AG09309 (cell line): ENCODE measurements at regions not wholly inside any gene's neighbourhood (a gene's known extent, or its start where the extent isn't known, plus 50 kb on each side); places are given as distances from the start of the nearest gene placed in this dataset.
"Not testable (repeated sequence)": the region's sequence is repeated elsewhere in the genome, so short reads cannot be mapped to it uniquely, and the experiment has no call there.

Source experiments
- DNase-seq: peaks from one replicate; pipeline ENCODE4 v3.0.0-alpha.2; 2010; ENCODE audit warnings: low read depth
- H3K4me3 ChIP-seq: 2 replicates; pipeline ENCODE4 v1.5.1; 2011; ENCODE audit warnings: mild to moderate bottlenecking, low read depth, low read length, moderate library complexity; ENCODE audit not compliant: control insufficient read depth
- TF ChIP-seq, protein P1 (sequence below): IDR thresholded peaks from 2 replicates; pipeline ENCODE4 v1.5.1; 2011; ENCODE audit warnings: mild to moderate bottlenecking, low read depth, low read length, inconsistent platforms; ENCODE audit not compliant: insufficient read depth, control insufficient read depth; ENCODE audit errors: missing control alignments

GRCh38 chr13:90258129-90258528 lies 1089.4 kb upstream of the MIR17HG start:
- no peak for DNase-seq
- TF ChIP-seq, protein P1, sequence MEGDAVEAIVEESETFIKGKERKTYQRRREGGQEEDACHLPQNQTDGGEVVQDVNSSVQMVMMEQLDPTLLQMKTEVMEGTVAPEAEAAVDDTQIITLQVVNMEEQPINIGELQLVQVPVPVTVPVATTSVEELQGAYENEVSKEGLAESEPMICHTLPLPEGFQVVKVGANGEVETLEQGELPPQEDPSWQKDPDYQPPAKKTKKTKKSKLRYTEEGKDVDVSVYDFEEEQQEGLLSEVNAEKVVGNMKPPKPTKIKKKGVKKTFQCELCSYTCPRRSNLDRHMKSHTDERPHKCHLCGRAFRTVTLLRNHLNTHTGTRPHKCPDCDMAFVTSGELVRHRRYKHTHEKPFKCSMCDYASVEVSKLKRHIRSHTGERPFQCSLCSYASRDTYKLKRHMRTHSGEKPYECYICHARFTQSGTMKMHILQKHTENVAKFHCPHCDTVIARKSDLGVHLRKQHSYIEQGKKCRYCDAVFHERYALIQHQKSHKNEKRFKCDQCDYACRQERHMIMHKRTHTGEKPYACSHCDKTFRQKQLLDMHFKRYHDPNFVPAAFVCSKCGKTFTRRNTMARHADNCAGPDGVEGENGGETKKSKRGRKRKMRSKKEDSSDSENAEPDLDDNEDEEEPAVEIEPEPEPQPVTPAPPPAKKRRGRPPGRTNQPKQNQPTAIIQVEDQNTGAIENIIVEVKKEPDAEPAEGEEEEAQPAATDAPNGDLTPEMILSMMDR: no peak
- H3K4me3 ChIP-seq: no peak overlapping the region

DNA sequence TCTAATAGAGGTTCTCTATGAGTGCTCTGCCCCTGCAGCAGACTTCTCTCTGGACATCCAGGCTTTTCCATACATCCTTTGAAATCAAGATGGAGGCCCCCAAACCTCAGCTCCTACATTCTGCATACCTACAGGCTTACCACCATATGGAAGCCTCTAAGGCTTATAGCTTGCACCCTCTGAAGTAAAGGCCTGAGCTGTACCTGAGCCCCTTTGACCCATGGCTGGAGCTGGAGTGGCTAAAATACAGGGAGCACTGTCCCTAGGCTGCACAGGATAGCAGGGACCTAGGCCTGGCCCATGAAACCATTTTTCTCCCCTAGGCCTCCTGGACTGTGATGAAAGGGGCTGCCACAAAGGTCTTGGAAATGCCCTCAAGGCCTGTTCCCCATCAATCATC lies 1086.1 kb upstream of the MIR17HG start:
- TF ChIP-seq, protein P1: no peak
- no peak overlapping the region for H3K4me3 ChIP-seq
- no peak for DNase-seq

GRCh38 chr13:90270226-90270625 lies 1077.3 kb upstream of the MIR17HG start:
- H3K4me3 ChIP-seq: no peak overlapping the region
- no peak for DNase-seq
- TF ChIP-seq, protein P1: no peak

DNA sequence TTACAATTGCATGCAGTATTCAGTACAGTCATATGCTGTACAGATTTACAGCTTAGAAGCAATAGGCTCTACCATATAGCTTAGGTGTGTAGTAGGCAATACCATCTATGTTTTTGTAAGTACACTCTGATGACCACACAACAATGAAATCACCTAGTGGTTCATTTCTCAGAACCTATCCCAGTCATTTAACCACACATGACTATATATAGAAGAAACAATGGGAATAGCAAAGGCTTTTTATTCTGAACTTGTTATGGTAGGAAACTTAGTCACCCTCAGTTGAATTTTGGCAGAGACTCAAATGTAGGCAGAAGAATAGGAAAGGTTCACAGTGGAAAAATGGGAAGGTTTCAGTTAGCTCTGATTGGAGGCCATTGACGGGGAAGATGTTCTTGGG lies 1075.1 kb upstream of the MIR17HG start:
- no peak for DNase-seq
- TF ChIP-seq, protein P1: no peak
- no peak overlapping the region for H3K4me3 ChIP-seq

- no peak for DNase-seq
- TF ChIP-seq, protein P1: no peak
- H3K4me3 ChIP-seq: no peak overlapping the region
Measured at GRCh38 chr13:90276216-90276615, 1071.3 kb upstream of the MIR17HG start.

GRCh38 chr13:90278231-90278630 lies 1069.3 kb upstream of the MIR17HG start:
- DNase-seq, H3K4me3 ChIP-seq: not testable (repeated sequence)

- DNase-seq: no peak
- H3K4me3 ChIP-seq: no peak overlapping the region
- TF ChIP-seq, protein P1: no peak
Measured at GRCh38 chr13:90281709-90282108, 1065.8 kb upstream of the MIR17HG start.
